Activated CD4-positive, alpha-beta memory T cell treated with anti-CD3 and anti-CD28 coated beads for 36 hours (primary cell): ENCODE measurements at regions not wholly inside any gene's neighbourhood (a gene's known extent, or its start where the extent isn't known, plus 50 kb on each side); places are given as distances from the start of the nearest gene placed in this dataset.

ENCODE experiments used
- CTCF ChIA-PET: fragments of 350-600 bp; sonication (Branson Sonifier 250); formaldehyde crosslinking; loops from one replicate; lab custom pipeline; 2021; ENCODE audit warnings: antibody characterized with exemption, inconsistent platforms; lab: Charles Lee
- POLR2A ChIA-PET: fragments of 350-600 bp; sonication (Branson Sonifier 250); formaldehyde crosslinking; loops from one replicate; lab custom pipeline; 2021; ENCODE audit warnings: antibody characterized with exemption; lab: Charles Lee
- DNase-seq: peaks from one replicate; pipeline ENCODE4 v3.0.0-alpha.2; 2020
- H3K27ac Mint-ChIP-seq: one replicate; pipeline ENCODE4 v1.8.0; 2021; ENCODE audit warnings: mixed read lengths
- H3K27me3 Mint-ChIP-seq: one replicate; pipeline ENCODE4 v1.8.0; 2021; ENCODE audit warnings: mixed read lengths
- H3K36me3 Mint-ChIP-seq: one replicate; pipeline ENCODE4 v1.8.0; 2021; ENCODE audit warnings: mixed read lengths
- H3K4me1 Mint-ChIP-seq: one replicate; pipeline ENCODE4 v1.8.0; 2021; ENCODE audit warnings: low read depth, mixed read lengths
- H3K4me3 Mint-ChIP-seq: one replicate; pipeline ENCODE4 v1.8.0; 2021; ENCODE audit warnings: mild to moderate bottlenecking, mixed read lengths
- H3K9me3 Mint-ChIP-seq: one replicate; pipeline ENCODE4 v1.8.0; 2021; ENCODE audit warnings: mixed read lengths
- intact Hi-C: fragments of 100-400 bp; cut with micrococcal nuclease; formaldehyde crosslinking; loops from one replicate; pipeline ENCODE4 v1.15.1; 2023

DNA sequence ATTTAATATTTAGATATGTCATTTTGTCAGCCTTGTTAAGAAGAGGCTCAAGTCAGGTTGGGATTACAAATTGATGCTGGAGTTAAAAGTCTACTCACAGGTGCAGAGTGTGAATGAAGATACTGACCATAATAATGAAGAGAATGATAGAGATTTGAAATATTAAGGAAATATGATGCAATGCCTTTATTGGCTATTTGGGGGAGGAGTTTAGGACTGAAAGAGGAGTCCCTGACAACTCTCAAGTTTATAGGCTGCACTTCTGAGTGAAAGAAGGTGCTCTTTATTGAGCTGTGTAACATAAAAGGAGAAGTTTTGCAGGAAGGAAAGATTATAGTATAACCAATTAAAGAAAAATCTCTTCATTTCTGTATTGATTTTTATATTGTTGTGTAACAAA is 827.7 kb upstream of the PCDH9 start:
- DNase-seq, result no peak
- no peaks in the 10 kb centered on the region for H3K36me3 Mint-ChIP-seq
- peaks cover 9% of the 10 kb centered on the region for H3K9me3 Mint-ChIP-seq
- H3K4me3 Mint-ChIP-seq, result no peak overlapping the region
- ChIA-PET CTCF (no interaction called here), POLR2A (no interaction called here)
- intact Hi-C loops, result no loop called here
- no peaks in the 10 kb centered on the region for H3K4me1 Mint-ChIP-seq
- H3K27me3 Mint-ChIP-seq, result no peaks in the 10 kb centered on the region
- no peak overlapping the region for H3K27ac Mint-ChIP-seq

DNA sequence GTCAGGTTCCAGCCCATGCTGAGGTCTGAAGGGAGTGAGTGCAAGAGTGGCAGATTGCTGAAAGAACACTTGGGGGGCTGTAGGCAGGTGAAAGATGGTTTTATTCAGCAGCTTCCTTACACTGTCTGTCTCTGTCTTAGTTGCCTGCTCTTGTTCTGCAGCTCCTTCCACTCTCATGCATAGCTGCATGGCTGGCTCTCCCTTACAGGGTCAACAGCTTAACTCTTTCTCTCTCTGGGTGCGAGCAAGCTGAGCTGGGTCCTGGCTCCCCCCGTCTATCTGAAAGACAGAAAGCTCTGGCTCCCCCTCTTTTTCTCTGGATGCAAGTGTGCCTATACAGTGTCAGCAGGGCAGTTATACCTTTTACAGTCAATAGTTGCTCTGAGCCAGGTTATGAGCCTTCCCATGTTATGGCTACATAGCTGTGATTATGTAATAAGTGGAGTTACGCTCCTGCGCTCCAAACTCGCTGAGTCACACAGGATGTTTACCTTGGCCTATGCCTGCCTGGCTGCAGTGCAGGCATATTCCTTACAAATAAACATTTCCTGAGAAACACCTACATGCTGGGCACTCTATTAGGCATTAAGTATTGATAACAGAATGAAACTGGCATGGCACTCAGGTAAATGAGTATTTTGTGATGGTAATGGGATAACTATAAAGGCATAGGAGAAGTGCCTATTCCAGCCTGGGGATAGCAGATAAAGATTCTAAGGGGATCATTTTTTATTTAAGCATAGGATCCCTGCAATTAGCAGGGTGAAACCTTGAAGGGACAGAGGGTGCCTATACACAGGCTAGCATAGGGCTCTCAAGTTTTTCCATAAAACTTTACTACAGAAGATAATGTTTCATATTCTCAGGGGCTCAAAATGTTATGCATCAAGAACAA is 826.9 kb upstream of the PCDH9 start:
- POLR2A ChIA-PET, result no interaction called here
- H3K4me1 Mint-ChIP-seq, result no peaks in the 10 kb centered on the region
- CTCF ChIA-PET, result no interaction called here
- peaks cover 9% of the 10 kb centered on the region for H3K9me3 Mint-ChIP-seq
- H3K4me3 Mint-ChIP-seq, result no peak overlapping the region
- DNase-seq, result no peak
- no peak overlapping the region for H3K27ac Mint-ChIP-seq
- no peaks in the 10 kb centered on the region for H3K36me3 Mint-ChIP-seq
- no peaks in the 10 kb centered on the region for H3K27me3 Mint-ChIP-seq
- intact Hi-C loops, result no loop called here

DNA sequence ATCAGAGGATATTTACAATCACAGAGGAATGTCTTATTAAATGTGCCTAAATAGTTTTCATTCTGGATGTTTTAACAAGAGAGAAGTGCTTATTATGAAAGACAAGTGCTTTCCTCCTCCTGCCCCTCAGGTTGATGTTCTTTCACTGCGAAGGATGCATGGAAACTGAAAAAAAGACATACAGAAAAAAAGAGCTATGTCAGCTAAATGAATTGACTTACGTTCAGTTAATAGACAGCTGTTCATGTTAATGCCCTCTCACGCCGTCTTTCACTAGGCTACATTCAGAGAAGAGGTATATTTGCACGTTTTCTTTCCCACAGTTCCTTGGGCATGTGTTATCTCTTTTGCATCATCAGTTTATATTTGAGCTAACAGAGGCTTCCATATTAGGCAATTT is 821.8 kb upstream of the PCDH9 start:
- no peak overlapping the region for H3K4me3 Mint-ChIP-seq
- no peak overlapping the region for H3K27ac Mint-ChIP-seq
- intact Hi-C loops, result no loop called here
- H3K9me3 Mint-ChIP-seq, result peaks cover 6% of the 10 kb centered on the region
- no peaks in the 10 kb centered on the region for H3K36me3 Mint-ChIP-seq
- no peak for DNase-seq
- CTCF ChIA-PET, result no interaction called here
- no peaks in the 10 kb centered on the region for H3K27me3 Mint-ChIP-seq
- H3K4me1 Mint-ChIP-seq, result no peaks in the 10 kb centered on the region
- POLR2A ChIA-PET, result no interaction called here

DNA sequence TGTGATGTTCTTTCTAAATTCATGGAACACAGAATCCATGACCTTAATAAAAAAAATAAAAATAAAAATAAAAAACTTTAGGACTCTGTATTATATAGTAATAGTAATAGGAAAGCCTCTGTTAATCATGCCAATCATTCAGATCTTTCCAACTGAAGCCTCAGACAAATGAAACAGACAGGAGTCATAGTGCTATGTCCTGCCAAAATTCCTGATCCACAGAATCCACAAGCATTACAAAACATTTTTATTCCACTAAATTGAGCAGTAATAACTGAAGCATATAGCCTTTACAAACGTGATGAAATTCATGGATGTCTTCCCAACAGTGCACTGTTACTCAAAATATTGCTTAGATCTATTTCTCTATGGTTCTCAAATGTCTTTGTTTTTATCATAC is 820.6 kb upstream of the PCDH9 start:
- intact Hi-C loops, result no loop called here
- no peak overlapping the region for H3K4me3 Mint-ChIP-seq

DNA sequence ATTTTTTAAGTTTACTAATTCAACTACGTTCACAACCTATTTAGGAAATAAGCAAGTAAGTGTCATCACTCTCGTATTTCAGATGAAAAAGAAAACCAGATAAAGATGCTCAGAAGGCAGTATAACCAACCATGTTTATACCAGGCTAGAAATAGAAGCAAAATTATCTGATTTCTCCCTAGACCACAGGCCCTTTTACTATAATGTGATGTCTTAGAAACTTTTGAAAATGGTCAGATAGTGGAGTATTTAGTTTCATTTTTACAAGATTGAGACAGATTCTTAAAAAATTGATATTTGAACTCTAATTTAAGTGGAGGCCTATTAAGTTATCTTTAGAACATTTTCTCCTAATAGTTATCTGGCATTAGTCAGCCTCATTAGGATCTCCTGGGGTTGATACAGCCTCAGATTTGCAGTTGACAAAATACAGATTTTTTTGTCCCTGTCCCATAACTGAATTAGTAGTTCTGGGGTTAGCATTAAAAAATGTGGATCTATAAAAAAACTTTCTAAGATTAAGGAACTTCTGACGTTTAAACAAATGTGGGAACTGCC is 818.7 kb upstream of the PCDH9 start:
- ChIA-PET CTCF (no interaction called here), POLR2A (no interaction called here)
- intact Hi-C loops, result no loop called here
- H3K27ac Mint-ChIP-seq, result no peak overlapping the region
- no peaks in the 10 kb centered on the region for H3K36me3 Mint-ChIP-seq
- peaks cover 2% of the 10 kb centered on the region for H3K9me3 Mint-ChIP-seq
- H3K4me3 Mint-ChIP-seq, result no peak overlapping the region
- H3K4me1 Mint-ChIP-seq, result no peaks in the 10 kb centered on the region
- no peak for DNase-seq
- H3K27me3 Mint-ChIP-seq, result no peaks in the 10 kb centered on the region

More for the DNA sequence above, 820.6 kb upstream of the PCDH9 start:
- CTCF ChIA-PET, result no interaction called here
- no peaks in the 10 kb centered on the region for H3K27me3 Mint-ChIP-seq
- H3K4me1 Mint-ChIP-seq, result no peaks in the 10 kb centered on the region
- no peak overlapping the region for H3K27ac Mint-ChIP-seq
- no peaks in the 10 kb centered on the region for H3K36me3 Mint-ChIP-seq
- POLR2A ChIA-PET, result no interaction called here
- DNase-seq, result no peak
- peaks cover 2% of the 10 kb centered on the region for H3K9me3 Mint-ChIP-seq

DNA sequence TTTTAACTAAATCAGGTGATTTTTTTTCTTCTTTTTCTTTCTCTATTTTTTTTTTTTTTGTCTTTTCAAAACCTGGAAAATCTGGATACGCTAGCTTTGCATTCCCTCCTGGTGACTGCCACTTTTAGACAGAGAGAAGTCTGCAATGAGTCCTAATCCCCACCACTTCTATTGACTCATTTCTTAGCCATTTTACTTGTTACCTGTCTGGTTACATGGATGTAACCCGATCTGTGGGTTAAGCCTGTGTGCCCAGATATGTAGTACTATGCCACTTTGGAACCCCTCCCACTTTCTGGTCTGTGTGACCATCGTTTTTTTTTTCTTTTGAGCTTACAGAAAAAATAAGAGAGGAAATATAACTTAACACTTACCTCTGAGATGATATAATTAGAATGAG is 817.8 kb upstream of the PCDH9 start:
- no peak for DNase-seq
- no peak overlapping the region for H3K27ac Mint-ChIP-seq
- H3K27me3 Mint-ChIP-seq, result no peaks in the 10 kb centered on the region
- POLR2A ChIA-PET, result no interaction called here
- peaks cover 6% of the 10 kb centered on the region for H3K9me3 Mint-ChIP-seq
- H3K36me3 Mint-ChIP-seq, result no peaks in the 10 kb centered on the region
- intact Hi-C loops, result no loop called here
- no peak overlapping the region for H3K4me3 Mint-ChIP-seq
- CTCF ChIA-PET, result no interaction called here
- no peaks in the 10 kb centered on the region for H3K4me1 Mint-ChIP-seq

DNA sequence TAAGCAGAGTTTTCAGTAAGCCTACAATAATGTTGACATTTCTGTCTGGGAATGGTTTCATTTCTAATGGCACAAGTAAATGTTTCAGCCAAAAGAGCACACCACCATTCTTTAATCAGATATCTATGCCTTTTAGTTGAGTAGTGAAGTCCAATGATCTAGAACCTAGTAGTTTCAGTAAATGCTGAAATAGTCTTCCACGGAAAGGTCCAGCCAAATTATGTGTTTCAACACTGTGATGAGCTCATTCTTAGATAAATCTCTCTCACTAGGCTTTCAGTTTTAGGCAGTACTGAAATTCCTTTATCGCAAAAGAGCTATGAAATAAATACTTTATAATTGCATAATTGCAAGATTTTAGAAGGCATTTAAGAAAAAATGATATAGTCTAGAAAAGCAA is 816.8 kb upstream of the PCDH9 start:
- no peaks in the 10 kb centered on the region for H3K4me1 Mint-ChIP-seq
- POLR2A ChIA-PET, result no interaction called here
- CTCF ChIA-PET, result no interaction called here
- no peak overlapping the region for H3K4me3 Mint-ChIP-seq
- H3K27ac Mint-ChIP-seq, result no peak overlapping the region
- H3K9me3 Mint-ChIP-seq, result peaks cover 6% of the 10 kb centered on the region
- no peak for DNase-seq
- H3K27me3 Mint-ChIP-seq, result no peaks in the 10 kb centered on the region
- intact Hi-C loops, result no loop called here
- H3K36me3 Mint-ChIP-seq, result no peaks in the 10 kb centered on the region

DNA sequence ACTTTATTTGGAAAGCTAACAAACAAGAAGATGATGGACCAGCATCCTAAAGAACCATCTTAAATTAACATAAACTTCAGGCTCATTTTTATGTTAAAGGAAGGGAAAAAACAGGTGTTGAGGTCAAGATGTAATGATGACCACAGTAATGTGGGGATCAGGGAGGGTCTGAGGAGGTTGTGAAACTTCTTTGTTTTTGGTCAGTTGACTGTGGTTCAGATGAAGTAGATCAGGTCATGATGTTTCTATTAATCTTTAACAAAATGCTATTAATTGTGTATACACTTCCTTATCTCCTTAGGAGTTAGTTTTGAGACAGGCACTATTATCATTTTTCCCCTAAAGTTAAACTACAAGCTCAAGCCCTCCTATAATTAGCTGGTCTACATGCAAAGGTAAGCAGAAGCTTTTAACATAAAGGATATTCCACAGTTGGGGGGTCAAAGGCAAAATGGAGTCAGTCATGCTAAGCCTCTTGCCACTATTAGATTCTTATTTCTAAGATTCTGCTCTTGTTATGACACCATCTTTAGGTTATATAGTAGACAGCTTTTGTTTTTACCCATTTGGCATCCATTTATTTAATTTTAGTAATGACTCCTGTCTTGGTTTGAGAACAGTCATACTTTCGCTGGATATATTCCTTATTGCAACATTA is 800.1 kb upstream of the PCDH9 start:
- CTCF ChIA-PET, result no interaction called here
- H3K4me3 Mint-ChIP-seq, result no peak overlapping the region
- peaks cover 8% of the 10 kb centered on the region for H3K9me3 Mint-ChIP-seq
- no peaks in the 10 kb centered on the region for H3K4me1 Mint-ChIP-seq
- H3K36me3 Mint-ChIP-seq, result no peaks in the 10 kb centered on the region
- intact Hi-C loops, result no loop called here
- no peak overlapping the region for H3K27ac Mint-ChIP-seq
- H3K27me3 Mint-ChIP-seq, result no peaks in the 10 kb centered on the region
- POLR2A ChIA-PET, result no interaction called here
- DNase-seq, result no peak

DNA sequence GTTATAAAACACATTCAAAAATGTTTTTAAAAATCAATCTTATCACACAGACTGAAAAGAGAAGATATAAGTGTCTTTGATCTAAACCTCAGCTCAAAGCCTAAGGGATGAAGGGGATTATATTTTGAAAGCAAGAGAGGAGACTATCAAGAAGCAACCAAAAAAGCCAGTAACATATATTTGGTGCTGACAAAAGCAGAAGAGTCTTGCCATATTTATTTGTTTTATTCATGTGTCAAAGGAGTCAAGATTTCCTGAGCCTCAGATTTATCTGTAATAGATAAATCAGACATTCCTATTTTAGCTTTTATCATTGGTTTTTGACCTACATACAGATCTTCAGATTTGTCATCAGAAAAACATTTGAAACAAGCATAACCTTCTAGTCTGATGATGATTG is 798.6 kb upstream of the PCDH9 start:
- Mint-ChIP-seq H3K27me3 (no peaks in the 10 kb centered on the region), H3K36me3 (no peaks in the 10 kb centered on the region), H3K4me3 (no peak overlapping the region), H3K9me3 (peaks cover 16% of the 10 kb centered on the region), H3K4me1 (no peaks in the 10 kb centered on the region), H3K27ac (no peak overlapping the region)
- CTCF ChIA-PET, result no interaction called here
- DNase-seq, result no peak
- POLR2A ChIA-PET, result no interaction called here
- intact Hi-C loops, result no loop called here

DNA sequence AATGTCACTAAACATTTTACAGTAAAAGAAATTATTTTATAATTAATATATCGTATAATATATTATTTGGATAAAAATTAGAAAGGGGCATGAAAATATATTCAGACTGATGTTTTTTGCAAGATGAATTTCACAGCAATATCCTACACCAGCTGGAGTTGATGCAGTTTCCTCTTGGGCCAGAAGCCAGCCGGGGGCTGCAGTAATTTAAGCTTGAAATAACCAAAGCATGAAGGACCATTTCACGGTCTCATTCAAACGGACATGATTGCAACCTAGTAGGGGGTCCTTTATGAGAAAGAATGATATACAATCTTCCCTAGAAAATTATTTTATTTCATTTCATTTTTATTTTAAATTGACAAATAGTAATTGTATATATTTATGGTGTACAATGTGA is 797.2 kb upstream of the PCDH9 start:
- no peak for DNase-seq
- POLR2A ChIA-PET, result no interaction called here
- Mint-ChIP-seq H3K4me1 (no peaks in the 10 kb centered on the region), H3K4me3 (no peak overlapping the region), H3K27ac (no peak overlapping the region), H3K36me3 (no peaks in the 10 kb centered on the region), H3K27me3 (no peaks in the 10 kb centered on the region), H3K9me3 (peaks cover 15% of the 10 kb centered on the region)
- CTCF ChIA-PET, result no interaction called here
- intact Hi-C loops, result no loop called here

DNA sequence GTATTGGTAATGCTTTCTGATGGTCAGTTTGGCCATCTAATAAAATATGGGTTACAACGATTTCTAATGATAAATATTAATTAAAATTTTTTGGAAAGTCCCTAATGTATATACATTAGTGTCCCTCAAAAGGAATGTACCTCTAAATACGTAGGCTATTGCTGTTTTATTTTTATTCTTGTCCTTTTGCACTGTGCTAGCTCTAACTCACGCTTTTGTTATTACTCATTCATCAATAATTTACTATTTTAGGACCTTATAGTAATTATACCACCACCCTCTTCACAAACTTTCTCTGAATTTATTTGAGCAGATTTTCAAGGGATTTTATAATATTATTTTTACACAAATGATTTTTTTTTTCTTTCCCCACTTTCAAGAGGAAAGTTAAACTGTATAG is 795.9 kb upstream of the PCDH9 start:
- H3K27ac Mint-ChIP-seq, result no peak overlapping the region
- intact Hi-C loops, result no loop called here
- DNase-seq, result no peak
- no peak overlapping the region for H3K4me3 Mint-ChIP-seq
- H3K9me3 Mint-ChIP-seq, result peaks cover 19% of the 10 kb centered on the region
- H3K4me1 Mint-ChIP-seq, result no peaks in the 10 kb centered on the region
- ChIA-PET POLR2A (no interaction called here), CTCF (no interaction called here)
- no peaks in the 10 kb centered on the region for H3K36me3 Mint-ChIP-seq
- H3K27me3 Mint-ChIP-seq, result no peaks in the 10 kb centered on the region

DNA sequence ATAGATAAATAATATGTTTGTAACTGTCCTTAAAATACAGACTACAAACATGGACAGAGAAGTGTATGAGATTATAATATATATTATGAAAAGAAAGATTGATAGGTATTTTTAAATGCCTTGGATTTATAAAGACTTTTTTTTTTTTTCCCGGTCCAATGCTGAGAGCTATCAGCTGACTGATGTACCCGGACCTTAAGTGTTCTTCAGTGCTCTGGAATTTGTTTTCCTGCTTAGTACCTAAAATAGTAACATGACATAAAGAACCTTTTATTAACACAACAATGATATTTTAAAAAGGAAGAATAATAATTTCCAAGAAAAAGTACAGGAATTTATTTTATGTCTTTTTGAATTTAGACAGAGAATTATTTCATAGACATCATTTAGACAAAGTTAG is 795.5 kb upstream of the PCDH9 start:
- intact Hi-C loops, result no loop called here
- DNase-seq, result no peak
- no peak overlapping the region for H3K27ac Mint-ChIP-seq
- no peaks in the 10 kb centered on the region for H3K4me1 Mint-ChIP-seq
- H3K4me3 Mint-ChIP-seq, result no peak overlapping the region
- ChIA-PET POLR2A (no interaction called here), CTCF (no interaction called here)
- H3K36me3 Mint-ChIP-seq, result no peaks in the 10 kb centered on the region
- peaks cover 19% of the 10 kb centered on the region for H3K9me3 Mint-ChIP-seq
- H3K27me3 Mint-ChIP-seq, result no peaks in the 10 kb centered on the region
